ENCODE measurements at regions not wholly inside any gene's neighbourhood (a gene's known extent, or its start where the extent isn't known, plus 50 kb on each side); places are given as distances from the start of the nearest gene placed in this dataset.

- TF ChIP-seq CTCF (IDR thresholded peaks at IDR 0.05; ENCODE audit: extremely low read depth, insufficient read depth, missing control alignments) = no peak
- in situ Hi-C loops (cut with MboI; ENCODE audit: low pct_unique_long_range_greater_than_20kb, low sequenced_read_pairs, unreplicated experiment) = no loop called here
- no peak for DNase-seq (ENCODE audit: low spot score)
Observed at GRCh38 chr6:132076452-132076851, 125.3 kb upstream of the CCN2 start.

- no peak for TF ChIP-seq CTCF (IDR thresholded peaks at IDR 0.05; ENCODE audit: extremely low read depth, insufficient read depth, missing control alignments)
- in situ Hi-C loops (cut with MboI; ENCODE audit: low pct_unique_long_range_greater_than_20kb, low sequenced_read_pairs, unreplicated experiment) = no loop called here
- DNase-seq (ENCODE audit: low spot score) = no peak
Observed at GRCh38 chr6:132072831-132073230, 121.7 kb upstream of the CCN2 start.

- in situ Hi-C loops (cut with MboI; ENCODE audit: low pct_unique_long_range_greater_than_20kb, low sequenced_read_pairs, unreplicated experiment) = no loop called here
- no peak for TF ChIP-seq CTCF (IDR thresholded peaks at IDR 0.05; ENCODE audit: extremely low read depth, insufficient read depth, missing control alignments)
Observed at GRCh38 chr6:132072271-132072670, 121.1 kb upstream of the CCN2 start.

GRCh38 chr6:132070356-132070755 is 119.2 kb upstream of the CCN2 start:
- in situ Hi-C loops (cut with MboI; ENCODE audit: low pct_unique_long_range_greater_than_20kb, low sequenced_read_pairs, unreplicated experiment) = no loop called here
- TF ChIP-seq CTCF (IDR thresholded peaks at IDR 0.05; ENCODE audit: extremely low read depth, insufficient read depth, missing control alignments) = no peak
- no peak for DNase-seq (ENCODE audit: low spot score)

More at GRCh38 chr6:132072271-132072670, 121.1 kb upstream of the CCN2 start:
- DNase-seq (ENCODE audit: low spot score) = no peak

- in situ Hi-C loops (cut with MboI; ENCODE audit: low pct_unique_long_range_greater_than_20kb, low sequenced_read_pairs, unreplicated experiment) = no loop called here
- DNase-seq (ENCODE audit: low spot score) = no peak
- TF ChIP-seq CTCF (IDR thresholded peaks at IDR 0.05; ENCODE audit: extremely low read depth, insufficient read depth, missing control alignments) = no peak
Observed at GRCh38 chr6:132068766-132069165, 117.6 kb upstream of the CCN2 start.

- in situ Hi-C loops (cut with MboI; ENCODE audit: low pct_unique_long_range_greater_than_20kb, low sequenced_read_pairs, unreplicated experiment) = no loop called here
- no peak for DNase-seq (ENCODE audit: low spot score)
- no peak for TF ChIP-seq CTCF (IDR thresholded peaks at IDR 0.05; ENCODE audit: extremely low read depth, insufficient read depth, missing control alignments)
Observed at GRCh38 chr6:132067286-132067685, 116.1 kb upstream of the CCN2 start.

- DNase-seq (ENCODE audit: low spot score) = no peak
- in situ Hi-C loops (cut with MboI; ENCODE audit: low pct_unique_long_range_greater_than_20kb, low sequenced_read_pairs, unreplicated experiment) = no loop called here
- no peak for TF ChIP-seq CTCF (IDR thresholded peaks at IDR 0.05; ENCODE audit: extremely low read depth, insufficient read depth, missing control alignments)
Observed at GRCh38 chr6:132065556-132065955, 114.4 kb upstream of the CCN2 start.
